ENCODE measurements at regions not wholly inside any gene's neighbourhood (a gene's known extent, or its start where the extent isn't known, plus 50 kb on each side); places are given as distances from the start of the nearest gene placed in this dataset.

DNA sequence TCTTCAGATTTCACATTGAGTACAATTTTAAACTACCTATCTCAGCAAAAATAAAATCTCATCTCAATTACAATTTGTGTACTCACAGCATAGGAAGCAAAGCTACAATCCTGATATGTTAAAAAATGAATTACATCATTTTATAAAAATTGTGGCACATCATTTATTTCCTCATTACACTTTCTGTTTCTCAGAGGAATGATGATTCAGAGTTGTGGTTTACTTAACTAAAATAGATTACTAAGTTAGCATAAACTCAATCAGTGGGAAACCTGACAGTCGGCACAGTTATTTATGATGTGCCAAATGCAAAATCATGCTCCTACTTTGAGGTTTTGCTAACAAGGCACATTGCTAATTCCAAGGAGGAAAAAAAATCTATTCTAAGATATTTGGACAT is 325.0 kb downstream of the FBXO8 start:
- peak; percentile 45 for DNase-seq (ENCODE audit: low read depth)
- no peaks in the 10 kb centered on the region for H3K36me3 ChIP-seq (ENCODE audit: insufficient read depth, low read length)
- no peak for FAIRE-seq
- no peaks in the 10 kb centered on the region for H4K20me1 ChIP-seq (ENCODE audit: insufficient read depth, low read length)
- H3K4me3 ChIP-seq (ENCODE audit: insufficient read depth, low read depth, low read length): no peak overlapping the region
- Mint-ChIP-seq H3K27me3 (ENCODE audit: low read depth, unreplicated experiment) (no peaks in the 10 kb centered on the region), H3K36me3 (ENCODE audit: low read depth, unreplicated experiment) (no peaks in the 10 kb centered on the region), H3K4me1 (ENCODE audit: low read depth, unreplicated experiment) (no peaks in the 10 kb centered on the region), H3K4me3 (ENCODE audit: unreplicated experiment) (no peak overlapping the region), H3K27ac (ENCODE audit: unreplicated experiment) (no peak overlapping the region), H3K9me3 (ENCODE audit: unreplicated experiment) (no peaks in the 10 kb centered on the region)
- no peak overlapping the region for H2AFZ ChIP-seq (ENCODE audit: low read depth, low read length)
- H3K27ac ChIP-seq (ENCODE audit: low read depth, low read length): no peak overlapping the region
- H3K27me3 ChIP-seq (ENCODE audit: insufficient read depth, low read length): no peaks in the 10 kb centered on the region
- no peaks in the 10 kb centered on the region for H3K79me2 ChIP-seq (ENCODE audit: insufficient read depth, low read length)
- H3K9me3 ChIP-seq (ENCODE audit: insufficient read depth, low read depth, low read length): no peaks in the 10 kb centered on the region
- TF ChIP-seq, protein P1, sequence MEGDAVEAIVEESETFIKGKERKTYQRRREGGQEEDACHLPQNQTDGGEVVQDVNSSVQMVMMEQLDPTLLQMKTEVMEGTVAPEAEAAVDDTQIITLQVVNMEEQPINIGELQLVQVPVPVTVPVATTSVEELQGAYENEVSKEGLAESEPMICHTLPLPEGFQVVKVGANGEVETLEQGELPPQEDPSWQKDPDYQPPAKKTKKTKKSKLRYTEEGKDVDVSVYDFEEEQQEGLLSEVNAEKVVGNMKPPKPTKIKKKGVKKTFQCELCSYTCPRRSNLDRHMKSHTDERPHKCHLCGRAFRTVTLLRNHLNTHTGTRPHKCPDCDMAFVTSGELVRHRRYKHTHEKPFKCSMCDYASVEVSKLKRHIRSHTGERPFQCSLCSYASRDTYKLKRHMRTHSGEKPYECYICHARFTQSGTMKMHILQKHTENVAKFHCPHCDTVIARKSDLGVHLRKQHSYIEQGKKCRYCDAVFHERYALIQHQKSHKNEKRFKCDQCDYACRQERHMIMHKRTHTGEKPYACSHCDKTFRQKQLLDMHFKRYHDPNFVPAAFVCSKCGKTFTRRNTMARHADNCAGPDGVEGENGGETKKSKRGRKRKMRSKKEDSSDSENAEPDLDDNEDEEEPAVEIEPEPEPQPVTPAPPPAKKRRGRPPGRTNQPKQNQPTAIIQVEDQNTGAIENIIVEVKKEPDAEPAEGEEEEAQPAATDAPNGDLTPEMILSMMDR (IDR thresholded peaks at IDR 0.05; ENCODE audit: insufficient read depth, low read depth, low read length): no peak
- TF ChIP-seq EZH2 (IDR thresholded peaks at IDR 0.05; ENCODE audit: insufficient read depth, low read length): no peak
- no peak overlapping the region for H3K4me2 ChIP-seq (ENCODE audit: low read length)
- H3K9ac ChIP-seq (ENCODE audit: low read length): no peak overlapping the region
- H3K4me1 ChIP-seq (ENCODE audit: insufficient read depth, low read length): no peaks in the 10 kb centered on the region

DNA sequence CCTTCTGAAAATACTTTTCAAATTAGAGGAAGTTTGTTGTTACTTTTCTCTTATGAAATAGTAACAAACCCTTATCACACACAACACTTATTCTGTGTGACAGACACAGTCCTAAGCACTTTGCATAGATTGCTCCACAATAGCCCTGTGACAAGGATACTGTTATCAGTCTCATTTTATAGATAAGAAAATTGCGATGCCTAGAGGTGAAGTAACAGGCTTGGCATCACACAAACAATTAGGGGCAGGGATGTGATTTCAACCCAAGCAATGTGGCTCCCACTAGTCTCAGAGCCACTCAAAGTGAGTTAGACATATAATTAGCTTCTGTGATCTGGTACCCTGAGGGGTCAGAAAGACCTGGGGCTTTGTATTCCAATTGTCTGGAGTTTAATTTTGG is 339.9 kb downstream of the FBXO8 start:
- Mint-ChIP-seq H3K4me3 (ENCODE audit: unreplicated experiment) (no peak overlapping the region), H3K4me1 (ENCODE audit: low read depth, unreplicated experiment) (no peaks in the 10 kb centered on the region), H3K27me3 (ENCODE audit: low read depth, unreplicated experiment) (no peaks in the 10 kb centered on the region), H3K27ac (ENCODE audit: unreplicated experiment) (no peak overlapping the region), H3K36me3 (ENCODE audit: low read depth, unreplicated experiment) (no peaks in the 10 kb centered on the region), H3K9me3 (ENCODE audit: unreplicated experiment) (no peaks in the 10 kb centered on the region)
- Histone ChIP-seq H3K4me2 (ENCODE audit: low read length) (no peak overlapping the region), H2AFZ (ENCODE audit: low read depth, low read length) (no peak overlapping the region), H3K4me1 (ENCODE audit: insufficient read depth, low read length) (no peaks in the 10 kb centered on the region), H3K27ac (ENCODE audit: low read depth, low read length) (no peak overlapping the region), H3K79me2 (ENCODE audit: insufficient read depth, low read length) (no peaks in the 10 kb centered on the region), H3K9me3 (ENCODE audit: insufficient read depth, low read depth, low read length) (no peaks in the 10 kb centered on the region), H3K9ac (ENCODE audit: low read length) (no peak overlapping the region), H3K36me3 (ENCODE audit: insufficient read depth, low read length) (no peaks in the 10 kb centered on the region), H3K4me3 (ENCODE audit: insufficient read depth, low read depth, low read length) (no peak overlapping the region), H4K20me1 (ENCODE audit: insufficient read depth, low read length) (no peaks in the 10 kb centered on the region), H3K27me3 (ENCODE audit: insufficient read depth, low read length) (no peaks in the 10 kb centered on the region)
- DNase-seq (ENCODE audit: low read depth) (no peak), FAIRE-seq (no peak)
- TF ChIP-seq, protein P1 (IDR thresholded peaks at IDR 0.05; ENCODE audit: insufficient read depth, low read depth, low read length): no peak
- no peak for TF ChIP-seq EZH2 (IDR thresholded peaks at IDR 0.05; ENCODE audit: insufficient read depth, low read length)

DNA sequence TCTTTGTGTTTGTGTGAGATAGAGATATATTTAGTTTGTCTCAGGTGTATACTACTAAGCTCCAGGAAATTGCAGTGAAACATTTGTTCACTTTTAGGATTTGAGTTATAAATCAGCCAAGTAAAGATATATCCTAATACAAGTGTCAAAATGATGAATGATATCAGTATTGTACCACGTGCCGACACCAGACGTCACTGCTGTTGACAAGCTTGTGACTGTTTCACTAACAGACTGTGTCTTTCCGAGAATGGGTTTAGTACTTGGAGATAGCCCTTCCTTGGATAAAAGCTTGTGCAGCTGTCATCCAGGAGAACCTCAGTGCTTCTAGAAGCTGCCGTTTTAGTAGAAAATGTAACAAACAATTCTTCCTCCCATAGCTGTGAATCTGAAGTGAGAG is 343.3 kb downstream of the FBXO8 start:
- H3K4me1 Mint-ChIP-seq (ENCODE audit: low read depth, unreplicated experiment): peaks cover 3% of the 10 kb centered on the region
- H3K27me3 Mint-ChIP-seq (ENCODE audit: low read depth, unreplicated experiment): no peaks in the 10 kb centered on the region
- Histone ChIP-seq H3K4me1 (ENCODE audit: insufficient read depth, low read length) (no peaks in the 10 kb centered on the region), H3K9ac (ENCODE audit: low read length) (no peak overlapping the region), H3K27ac (ENCODE audit: low read depth, low read length) (no peak overlapping the region), H4K20me1 (ENCODE audit: insufficient read depth, low read length) (no peaks in the 10 kb centered on the region), H3K27me3 (ENCODE audit: insufficient read depth, low read length) (no peaks in the 10 kb centered on the region), H2AFZ (ENCODE audit: low read depth, low read length) (no peak overlapping the region), H3K4me2 (ENCODE audit: low read length) (no peak overlapping the region), H3K36me3 (ENCODE audit: insufficient read depth, low read length) (no peaks in the 10 kb centered on the region), H3K79me2 (ENCODE audit: insufficient read depth, low read length) (no peaks in the 10 kb centered on the region), H3K9me3 (ENCODE audit: insufficient read depth, low read depth, low read length) (no peaks in the 10 kb centered on the region), H3K4me3 (ENCODE audit: insufficient read depth, low read depth, low read length) (no peak overlapping the region)
- TF ChIP-seq, protein P1 (IDR thresholded peaks at IDR 0.05; ENCODE audit: insufficient read depth, low read depth, low read length): no peak
- no peak for TF ChIP-seq EZH2 (IDR thresholded peaks at IDR 0.05; ENCODE audit: insufficient read depth, low read length)
- no peak overlapping the region for H3K4me3 Mint-ChIP-seq (ENCODE audit: unreplicated experiment)
- no peaks in the 10 kb centered on the region for H3K9me3 Mint-ChIP-seq (ENCODE audit: unreplicated experiment)
- FAIRE-seq: no peak
- no peak for DNase-seq (ENCODE audit: low read depth)
- H3K36me3 Mint-ChIP-seq (ENCODE audit: low read depth, unreplicated experiment): no peaks in the 10 kb centered on the region
- H3K27ac Mint-ChIP-seq (ENCODE audit: unreplicated experiment): no peak overlapping the region
